ENCODE measurements at regions not wholly inside any gene's neighbourhood (a gene's known extent, or its start where the extent isn't known, plus 50 kb on each side); places are given as distances from the start of the nearest gene placed in this dataset.

DNA sequence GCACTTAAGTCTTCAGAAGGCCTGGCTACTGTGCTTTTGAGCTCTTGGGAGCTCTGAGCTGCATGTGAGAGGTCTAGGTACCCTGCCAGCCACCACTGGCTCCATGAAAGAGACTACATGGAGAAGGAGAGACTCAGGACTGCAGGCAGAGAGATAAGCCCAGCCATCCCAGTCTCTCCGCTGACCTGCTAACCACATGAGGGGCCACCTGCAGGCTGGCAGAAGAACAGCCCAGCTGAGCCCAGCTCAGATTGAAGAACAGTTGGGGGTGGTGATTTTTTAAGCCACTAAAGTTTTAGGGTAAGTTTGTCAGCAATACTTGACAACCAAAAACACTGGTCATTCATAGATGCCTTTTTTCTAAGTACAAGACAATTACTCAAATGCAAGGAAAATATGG, 205.0 kb upstream of the PRDM9 start:
- Histone ChIP-seq H3F3A (ENCODE audit: insufficient read depth, low read depth) (no peaks in the 10 kb centered on the region), H3K36me3 (ENCODE audit: low read depth) (no peaks in the 10 kb centered on the region), H3K79me2 (ENCODE audit: low read depth) (no peaks in the 10 kb centered on the region), H3K27ac (no peak overlapping the region), H3K4me2 (no peak overlapping the region), H4K20me1 (ENCODE audit: insufficient read depth) (no peaks in the 10 kb centered on the region), H3K27me3 (ENCODE audit: insufficient read depth, low read depth) (no peaks in the 10 kb centered on the region), H3K9me3 (ENCODE audit: insufficient read depth, low read depth) (no peaks in the 10 kb centered on the region), H3K9me2 (ENCODE audit: insufficient read depth) (no peaks in the 10 kb centered on the region; the same call in 1 of the 2 replicates), H2AFZ (no peak overlapping the region), H3K4me1 (replicated peaks; ENCODE audit: insufficient read depth) (no peaks in the 10 kb centered on the region), H3K4me3 (no peak overlapping the region)
- POLR2A ChIA-PET (ENCODE audit: unreplicated experiment) = no interaction called here
- DNase-seq = no peak
- TF ChIP-seq EZH2 (IDR thresholded peaks at IDR 0.05; ENCODE audit: low read depth) = no peak
- CTCF ChIA-PET = no interaction called here
- intact Hi-C loops (cut with micrococcal nuclease; ENCODE audit: unreplicated experiment) = no loop called here
- BruUV-seq (replicated peaks) = no TSS peak

DNA sequence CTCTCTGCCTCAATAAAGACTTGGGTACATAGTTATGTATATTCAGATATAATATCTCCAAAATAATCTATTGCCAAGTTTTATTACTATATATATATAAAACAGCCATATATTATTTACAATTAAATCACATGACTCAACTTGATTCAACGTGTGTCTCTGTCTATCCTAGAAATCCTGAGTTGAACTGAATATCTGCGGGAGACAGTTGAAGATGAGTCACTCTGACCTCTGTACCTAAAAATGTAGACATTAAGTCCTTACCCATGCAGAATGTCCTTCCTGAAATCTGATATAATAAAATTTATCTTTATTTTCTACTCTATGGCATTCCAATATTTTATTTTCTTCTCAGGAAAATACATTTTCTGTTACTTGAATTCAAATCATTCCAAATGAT, 218.2 kb upstream of the PRDM9 start:
- H4K20me1 ChIP-seq (ENCODE audit: insufficient read depth) = no peaks in the 10 kb centered on the region; the same call in 1 of the 2 replicates
- H2AFZ ChIP-seq = no peak overlapping the region
- CTCF ChIA-PET = no interaction called here
- no peaks in the 10 kb centered on the region for H3K4me1 ChIP-seq (replicated peaks; ENCODE audit: insufficient read depth)
- no peaks in the 10 kb centered on the region for H3K9me2 ChIP-seq (ENCODE audit: insufficient read depth)
- TF ChIP-seq EZH2 (IDR thresholded peaks at IDR 0.05; ENCODE audit: low read depth) = no peak
- TF ChIP-seq, protein P1, sequence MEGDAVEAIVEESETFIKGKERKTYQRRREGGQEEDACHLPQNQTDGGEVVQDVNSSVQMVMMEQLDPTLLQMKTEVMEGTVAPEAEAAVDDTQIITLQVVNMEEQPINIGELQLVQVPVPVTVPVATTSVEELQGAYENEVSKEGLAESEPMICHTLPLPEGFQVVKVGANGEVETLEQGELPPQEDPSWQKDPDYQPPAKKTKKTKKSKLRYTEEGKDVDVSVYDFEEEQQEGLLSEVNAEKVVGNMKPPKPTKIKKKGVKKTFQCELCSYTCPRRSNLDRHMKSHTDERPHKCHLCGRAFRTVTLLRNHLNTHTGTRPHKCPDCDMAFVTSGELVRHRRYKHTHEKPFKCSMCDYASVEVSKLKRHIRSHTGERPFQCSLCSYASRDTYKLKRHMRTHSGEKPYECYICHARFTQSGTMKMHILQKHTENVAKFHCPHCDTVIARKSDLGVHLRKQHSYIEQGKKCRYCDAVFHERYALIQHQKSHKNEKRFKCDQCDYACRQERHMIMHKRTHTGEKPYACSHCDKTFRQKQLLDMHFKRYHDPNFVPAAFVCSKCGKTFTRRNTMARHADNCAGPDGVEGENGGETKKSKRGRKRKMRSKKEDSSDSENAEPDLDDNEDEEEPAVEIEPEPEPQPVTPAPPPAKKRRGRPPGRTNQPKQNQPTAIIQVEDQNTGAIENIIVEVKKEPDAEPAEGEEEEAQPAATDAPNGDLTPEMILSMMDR (conservative IDR thresholded peaks at IDR 0.05) = no peak
- no peak overlapping the region for H3K4me3 ChIP-seq
- H3K36me3 ChIP-seq (ENCODE audit: low read depth) = no peaks in the 10 kb centered on the region
- no peaks in the 10 kb centered on the region for H3F3A ChIP-seq (ENCODE audit: insufficient read depth, low read depth)
- no peak overlapping the region for H3K4me2 ChIP-seq
- H3K79me2 ChIP-seq (ENCODE audit: low read depth) = no peaks in the 10 kb centered on the region
- no peak for DNase-seq
- no peaks in the 10 kb centered on the region for H3K27me3 ChIP-seq (ENCODE audit: insufficient read depth, low read depth)
- POLR2A ChIA-PET (ENCODE audit: unreplicated experiment) = no interaction called here
- intact Hi-C loops (cut with micrococcal nuclease; ENCODE audit: unreplicated experiment) = no loop called here
- H3K9me3 ChIP-seq (ENCODE audit: insufficient read depth, low read depth) = no peaks in the 10 kb centered on the region
- no peak overlapping the region for H3K27ac ChIP-seq
- BruUV-seq (replicated peaks) = no TSS peak

DNA sequence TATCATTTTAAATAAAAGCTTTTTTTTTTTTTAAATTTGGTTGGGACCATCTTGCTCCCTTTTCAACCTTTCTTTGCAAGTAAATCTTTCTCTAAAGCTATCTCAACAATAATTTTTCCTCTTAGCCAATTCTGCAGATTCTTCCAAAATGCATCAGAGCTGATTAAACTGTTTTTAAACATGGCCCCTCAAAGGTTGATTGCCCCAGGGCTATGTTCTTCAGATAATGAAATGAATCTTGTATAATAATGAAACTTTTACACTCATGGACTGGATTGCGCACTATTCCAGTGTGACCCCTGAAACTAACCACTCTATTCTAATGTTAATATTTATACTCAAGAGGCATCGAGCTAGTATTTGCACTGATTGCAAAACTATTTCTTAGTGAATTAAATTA, 222.8 kb upstream of the PRDM9 start:
- BruUV-seq (replicated peaks) = no TSS peak
- Histone ChIP-seq H4K20me1 (ENCODE audit: insufficient read depth) (no peaks in the 10 kb centered on the region), H3K9me2 (ENCODE audit: insufficient read depth) (peaks cover 4% of the 10 kb centered on the region; the same call in 1 of the 2 replicates), H3K4me2 (no peak overlapping the region), H3K79me2 (ENCODE audit: low read depth) (no peaks in the 10 kb centered on the region), H3F3A (ENCODE audit: insufficient read depth, low read depth) (no peaks in the 10 kb centered on the region), H3K9me3 (ENCODE audit: insufficient read depth, low read depth) (no peaks in the 10 kb centered on the region), H3K4me3 (no peak overlapping the region), H3K27ac (no peak overlapping the region), H3K36me3 (ENCODE audit: low read depth) (no peaks in the 10 kb centered on the region), H3K27me3 (ENCODE audit: insufficient read depth, low read depth) (no peaks in the 10 kb centered on the region), H2AFZ (no peak overlapping the region), H3K4me1 (replicated peaks; ENCODE audit: insufficient read depth) (no peaks in the 10 kb centered on the region)
- ChIA-PET CTCF (interaction anchor here (0.7 kb wide), 1 partner anchor 38 kb away, joined by 5 read pairs; no protein-coding TSS in a partner anchor), POLR2A (ENCODE audit: unreplicated experiment) (no interaction called here)
- intact Hi-C loops (cut with micrococcal nuclease; ENCODE audit: unreplicated experiment) = no loop called here
- DNase-seq = no peak
- TF ChIP-seq EZH2 (IDR thresholded peaks at IDR 0.05; ENCODE audit: low read depth) = no peak
- TF ChIP-seq, protein P1 (conservative IDR thresholded peaks at IDR 0.05) = no peak

DNA sequence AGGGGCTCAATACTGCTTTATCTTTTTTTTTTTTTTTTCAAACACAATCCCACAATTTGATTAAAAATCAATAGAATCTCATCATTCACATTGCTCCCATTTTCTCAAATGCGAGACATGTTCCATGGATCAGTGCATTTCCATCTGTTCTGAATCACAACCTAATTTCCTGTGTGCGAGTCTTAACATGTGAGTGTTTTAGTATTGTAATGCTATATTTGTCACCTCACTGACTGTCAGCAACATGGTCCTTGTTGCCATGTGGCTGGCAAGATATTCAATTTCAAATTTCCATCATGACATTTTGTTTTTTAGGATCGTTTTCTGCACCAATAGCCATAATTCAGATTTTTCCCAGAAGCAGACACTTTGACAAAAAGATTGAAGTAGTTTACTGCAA, 233.2 kb upstream of the PRDM9 start:
- Histone ChIP-seq H4K20me1 (ENCODE audit: insufficient read depth) (no peaks in the 10 kb centered on the region), H2AFZ (no peak overlapping the region), H3K27me3 (ENCODE audit: insufficient read depth, low read depth) (no peaks in the 10 kb centered on the region), H3K4me3 (no peak overlapping the region), H3K4me1 (replicated peaks; ENCODE audit: insufficient read depth) (no peaks in the 10 kb centered on the region), H3K9me2 (ENCODE audit: insufficient read depth) (no peaks in the 10 kb centered on the region), H3K4me2 (no peak overlapping the region), H3K79me2 (ENCODE audit: low read depth) (no peaks in the 10 kb centered on the region), H3K36me3 (ENCODE audit: low read depth) (no peaks in the 10 kb centered on the region), H3K27ac (no peak overlapping the region), H3K9me3 (ENCODE audit: insufficient read depth, low read depth) (no peaks in the 10 kb centered on the region), H3F3A (ENCODE audit: insufficient read depth, low read depth) (no peaks in the 10 kb centered on the region)
- CTCF ChIA-PET = no interaction called here
- BruUV-seq (replicated peaks) = no TSS peak
- intact Hi-C loops (cut with micrococcal nuclease; ENCODE audit: unreplicated experiment) = no loop called here
- TF ChIP-seq, protein P1 (conservative IDR thresholded peaks at IDR 0.05) = no peak
- TF ChIP-seq EZH2 (IDR thresholded peaks at IDR 0.05; ENCODE audit: low read depth) = no peak
- DNase-seq = no peak
- POLR2A ChIA-PET (ENCODE audit: unreplicated experiment) = no interaction called here

All from PC-9 (cell line).